ENCODE measurements at regions not wholly inside any gene's neighbourhood (a gene's known extent, or its start where the extent isn't known, plus 50 kb on each side); places are given as distances from the start of the nearest gene placed in this dataset.

GRCh38 chr9:89811886-89812450 lies 207.2 kb downstream of the GADD45G start:
- DNase-seq (ENCODE audit: low spot score in 2 of 2) = no peak
- peaks cover 0 to 17% of the 10 kb centered on the region in 2 donors for H3K27me3 ChIP-seq
- no peaks in the 10 kb centered on the region for H3K4me1 ChIP-seq
- H3K36me3 ChIP-seq = no peaks in the 10 kb centered on the region
- TF ChIP-seq POLR2A (IDR thresholded peaks at IDR 0.05) (no peak), POLR2AphosphoS5 (IDR thresholded peaks at IDR 0.05) (no peak), CTCF (IDR thresholded peaks at IDR 0.05) (no peak)
- H3K27ac ChIP-seq = no peak overlapping the region
- H3K4me3 ChIP-seq = no peak overlapping the region
- H3K9me3 ChIP-seq = no peaks in the 10 kb centered on the region
- intact Hi-C loops (cut with DNase I; ENCODE audit: low total_unique reads) = no loop called here

- Histone ChIP-seq H3K27ac (no peak overlapping the region), H3K36me3 (no peaks in the 10 kb centered on the region), H3K27me3 (peaks cover 0 to 17% of the 10 kb centered on the region in 2 donors), H3K4me1 (no peaks in the 10 kb centered on the region), H3K4me3 (no peak overlapping the region), H3K9me3 (no peaks in the 10 kb centered on the region)
- intact Hi-C loops (cut with DNase I; ENCODE audit: low total_unique reads) = no loop called here
- no peak for DNase-seq (ENCODE audit: low spot score in 2 of 2)
- no peak for TF ChIP-seq POLR2A (IDR thresholded peaks at IDR 0.05)
- TF ChIP-seq CTCF (IDR thresholded peaks at IDR 0.05) = no peak
- TF ChIP-seq POLR2AphosphoS5 (IDR thresholded peaks at IDR 0.05) = no peak
Measured at GRCh38 chr9:89812556-89813181, 207.9 kb downstream of the GADD45G start.

- TF ChIP-seq CTCF (IDR thresholded peaks at IDR 0.05) = no peak
- TF ChIP-seq POLR2A (IDR thresholded peaks at IDR 0.05) = no peak
- TF ChIP-seq POLR2AphosphoS5 (IDR thresholded peaks at IDR 0.05) = no peak
- intact Hi-C loops (cut with DNase I; ENCODE audit: low total_unique reads) = no loop called here
- Histone ChIP-seq H3K4me1 (no peaks in the 10 kb centered on the region), H3K27me3 (peaks cover 0 to 17% of the 10 kb centered on the region in 2 donors), H3K36me3 (no peaks in the 10 kb centered on the region), H3K4me3 (no peak overlapping the region), H3K9me3 (no peaks in the 10 kb centered on the region), H3K27ac (no peak overlapping the region)
- no peak for DNase-seq (ENCODE audit: low spot score in 2 of 2)
Measured at GRCh38 chr9:89813482-89813881, 208.7 kb downstream of the GADD45G start.

GRCh38 chr9:89814340-89815040 lies 209.7 kb downstream of the GADD45G start:
- Histone ChIP-seq H3K9me3 (no peaks in the 10 kb centered on the region), H3K27ac (no peak overlapping the region), H3K27me3 (peaks cover 0 to 17% of the 10 kb centered on the region in 2 donors), H3K36me3 (no peaks in the 10 kb centered on the region), H3K4me1 (no peaks in the 10 kb centered on the region), H3K4me3 (no peak overlapping the region)
- DNase-seq (ENCODE audit: low spot score in 2 of 2) = no peak
- TF ChIP-seq POLR2A (IDR thresholded peaks at IDR 0.05) (no peak), CTCF (IDR thresholded peaks at IDR 0.05) (no peak), POLR2AphosphoS5 (IDR thresholded peaks at IDR 0.05) (no peak)
- intact Hi-C loops (cut with DNase I; ENCODE audit: low total_unique reads) = no loop called here

Data from breast epithelium (tissue), 4 donors.